OCI-M1 (cell line): ENCODE measurements at regions not wholly inside any gene's neighbourhood (a gene's known extent, or its start where the extent isn't known, plus 50 kb on each side); places are given as distances from the start of the nearest gene placed in this dataset.
A peak's percentile ranks its signal among the peaks of the same experiment; 100 is the strongest.
"Not testable (repeated sequence)": the region's sequence is repeated elsewhere in the genome, so short reads cannot be mapped to it uniquely, and the experiment has no call there.

ENCODE experiments used
- DNase-seq: peaks from one replicate; lab custom pipeline; 2025; lab: John Stamatoyannopoulos, UW

DNA sequence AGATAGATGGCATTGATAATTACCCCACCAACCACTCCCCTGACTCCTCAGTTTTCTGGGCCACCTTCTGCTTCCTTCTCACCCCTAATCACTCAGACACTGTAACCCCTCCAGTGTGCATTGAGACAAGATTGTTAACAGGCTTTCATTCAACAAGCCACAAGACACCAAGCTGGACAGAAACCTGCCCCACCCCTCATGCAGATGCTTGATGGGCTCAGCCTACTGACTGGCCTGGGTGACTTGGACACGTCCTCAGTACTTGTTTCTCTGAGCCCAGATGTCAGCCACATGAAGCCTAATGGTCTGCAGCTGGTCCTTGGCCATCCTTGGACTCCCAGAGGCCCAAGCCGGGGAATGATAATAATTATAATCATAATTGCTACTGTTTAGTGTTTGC is 71.4 kb upstream of the SMIM23 start:
- no peak for DNase-seq

GRCh38 chr5:171714851-171715250 is 70.8 kb upstream of the SMIM23 start:
- DNase-seq, result no peak

- no peak for DNase-seq
These were observed 70.1 kb upstream of the SMIM23 start for GRCh38 chr5:171715551-171715950.

DNA sequence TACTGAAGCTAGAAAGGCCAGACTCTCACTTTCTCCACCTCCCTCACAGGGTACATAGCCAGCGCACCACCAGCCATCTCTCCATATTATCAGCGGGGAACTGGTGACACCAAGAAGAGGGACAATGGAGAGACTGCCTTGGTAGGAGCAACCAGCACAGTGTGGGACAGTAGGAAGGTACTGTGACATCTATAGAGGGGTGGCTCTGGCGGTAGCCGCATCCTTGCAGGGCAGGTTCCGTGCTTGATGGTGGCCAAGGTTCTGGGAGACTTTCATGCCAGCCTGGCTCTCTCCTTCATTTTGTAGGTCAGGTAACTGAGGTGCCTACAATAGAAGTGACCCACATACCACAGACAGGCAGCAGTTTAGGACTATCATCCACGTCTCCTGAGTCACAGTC is 65.5 kb upstream of the SMIM23 start:
- DNase-seq, result no peak

DNA sequence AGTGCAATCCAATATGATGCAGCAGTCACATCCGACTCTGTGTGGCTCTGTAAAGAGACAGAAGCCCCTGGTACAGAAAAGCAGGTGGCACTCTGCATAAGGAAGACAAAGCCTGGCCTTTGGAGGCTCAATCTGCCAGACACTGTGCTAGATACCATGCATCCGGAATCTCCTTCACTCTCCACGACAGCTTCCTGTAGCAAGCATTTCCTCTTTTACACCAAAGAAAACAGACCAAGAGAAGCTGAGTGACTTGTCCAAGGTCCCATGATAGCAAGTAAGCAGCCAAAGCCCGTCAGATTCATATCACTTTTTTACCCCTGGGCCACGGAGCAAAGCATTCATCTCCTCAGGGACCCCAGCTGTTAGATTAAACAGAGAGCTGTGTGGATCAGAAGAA is 64.2 kb upstream of the SMIM23 start:
- DNase-seq, result peak; percentile 61

DNA sequence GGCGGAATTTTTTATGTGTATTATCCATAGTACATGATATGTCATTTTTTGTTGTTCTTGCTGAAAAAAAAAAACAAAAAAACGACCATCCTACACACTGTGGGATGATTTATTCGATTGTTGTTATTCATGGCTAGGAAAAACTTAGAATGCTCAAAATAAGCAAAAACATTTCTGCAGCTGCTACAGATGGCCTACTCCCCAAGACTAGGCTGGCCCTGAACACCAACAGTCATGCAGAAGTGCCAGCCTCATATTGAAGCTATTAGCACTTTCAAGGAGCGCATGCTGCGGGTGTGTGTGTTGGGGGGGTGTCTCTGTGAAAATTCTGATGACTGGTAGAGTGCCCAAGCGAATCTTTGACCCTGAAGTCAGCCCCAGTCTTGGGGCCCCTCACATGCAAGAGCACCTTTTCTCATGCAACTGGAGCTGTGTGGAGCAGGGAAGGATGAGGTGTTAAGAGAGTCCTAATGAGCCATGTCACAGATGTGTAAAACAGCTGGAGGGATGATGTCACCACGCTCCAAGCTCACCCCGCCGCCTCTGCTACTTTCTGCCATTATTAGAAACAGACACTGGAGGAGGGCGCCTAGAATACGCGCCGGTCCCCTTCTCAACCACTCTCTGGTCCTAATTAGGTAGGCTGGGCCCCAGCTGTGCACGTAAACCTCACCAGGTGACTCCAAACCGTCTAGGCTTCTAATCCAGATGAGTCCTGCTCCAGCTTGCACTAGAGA is 61.0 kb upstream of the SMIM23 start:
- no peak for DNase-seq

GRCh38 chr5:171725205-171725601 is 60.4 kb upstream of the SMIM23 start:
- DNase-seq, result no peak

DNA sequence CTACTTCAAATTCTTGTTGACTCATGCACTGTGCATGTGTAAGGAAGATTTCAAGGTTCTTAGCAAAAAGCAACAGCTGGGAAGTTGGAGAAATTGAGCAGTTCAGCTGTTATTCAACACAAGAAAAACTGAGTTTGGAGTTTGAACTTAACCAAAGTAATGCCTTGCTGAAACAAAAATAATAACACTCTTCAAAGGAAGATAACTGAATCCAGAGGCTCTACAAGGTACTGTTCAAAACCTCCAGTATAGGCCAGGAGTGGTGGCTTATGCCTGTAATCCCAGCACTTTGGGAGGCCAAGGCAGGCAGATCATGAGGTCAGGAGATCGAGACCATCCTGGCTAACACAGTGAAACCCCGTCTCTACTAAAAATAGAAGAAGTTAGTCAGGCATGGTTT is 58.8 kb upstream of the SMIM23 start:
- DNase-seq, result not testable (repeated sequence)

DNA sequence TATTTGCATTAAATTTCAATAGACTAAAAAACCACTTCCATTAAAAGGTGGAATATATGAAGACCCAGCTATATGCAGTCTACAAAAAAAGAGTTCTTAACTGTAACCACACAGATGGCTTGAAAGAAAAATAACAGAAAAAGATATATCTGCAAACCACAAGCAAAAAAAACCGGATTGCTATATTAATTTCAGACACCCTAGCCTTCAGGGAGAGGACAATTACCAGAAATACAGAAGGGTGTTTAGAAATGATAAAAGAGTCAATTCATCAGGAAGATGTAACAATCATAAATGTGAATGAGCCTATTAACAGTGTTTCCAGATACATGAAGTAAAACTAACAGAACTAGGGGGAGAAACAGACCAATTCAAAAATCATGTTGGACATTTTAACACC is 56.9 kb upstream of the SMIM23 start:
- peak; percentile 79 for DNase-seq
